ENCODE measurements at regions not wholly inside any gene's neighbourhood (a gene's known extent, or its start where the extent isn't known, plus 50 kb on each side); places are given as distances from the start of the nearest gene placed in this dataset.

DNA sequence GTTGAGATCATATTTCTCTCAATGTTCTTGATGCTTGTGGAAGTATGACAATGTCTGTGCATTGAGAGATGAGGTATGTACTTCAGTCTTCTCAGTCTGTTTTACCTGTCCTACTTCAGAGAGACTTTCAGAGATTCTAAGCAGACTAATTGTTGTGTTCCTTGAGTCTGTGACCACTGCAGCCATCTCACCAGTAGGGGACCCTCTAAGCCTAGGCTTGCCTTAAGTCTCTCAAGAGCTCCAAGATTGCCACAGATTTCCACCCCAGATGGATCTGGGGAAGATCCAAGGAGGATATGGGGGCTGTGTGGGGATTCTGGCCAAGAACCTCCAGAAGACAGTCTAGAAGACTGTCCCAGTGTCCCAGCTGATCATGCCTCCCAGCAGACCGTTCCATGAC is 179.9 kb upstream of the PLET1 start:
- no peak for DNase-seq (ENCODE audit: insufficient read length, low spot score)
- FAIRE-seq = no peak

DNA sequence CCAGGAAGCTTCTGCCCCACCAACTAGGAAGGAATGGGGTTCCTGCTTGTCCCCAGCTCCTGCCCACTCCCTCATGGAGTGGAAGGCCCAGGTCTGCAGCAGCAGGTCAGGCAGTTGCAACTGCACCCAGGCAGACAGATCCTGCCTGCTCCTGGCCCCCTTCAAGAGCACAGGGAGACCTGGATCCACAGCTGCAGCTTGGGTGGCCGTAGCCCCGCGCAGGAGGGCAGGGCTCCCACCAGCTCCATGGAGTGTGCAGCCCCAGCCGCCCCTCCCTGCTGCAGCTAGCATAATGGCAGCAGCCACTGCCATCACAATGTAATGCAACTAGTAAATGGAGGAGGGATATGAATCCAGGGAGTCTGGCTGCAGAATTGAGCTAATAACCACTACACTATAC is 187.5 kb upstream of the PLET1 start:
- TF ChIP-seq POLR2A (IDR thresholded peaks at IDR 0.05; ENCODE audit: low read depth, low read length) = no peak
- TF ChIP-seq POU2F2 (IDR thresholded peaks at IDR 0.05; ENCODE audit: low read depth, low read length) = no peak
- TF ChIP-seq POLR2AphosphoS5 (IDR thresholded peaks at IDR 0.05; ENCODE audit: low read depth, low read length) = no peak
- TF ChIP-seq PAX5 (IDR thresholded peaks at IDR 0.05; ENCODE audit: insufficient read depth, low read length, severe bottlenecking) = no peak
- DNase-seq (ENCODE audit: insufficient read length, low spot score) = no peak
- FAIRE-seq = no peak

More for the DNA sequence above, 179.9 kb upstream of the PLET1 start:
- no peak for TF ChIP-seq POLR2AphosphoS5 (IDR thresholded peaks at IDR 0.05; ENCODE audit: low read depth, low read length)
- TF ChIP-seq POU2F2 (IDR thresholded peaks at IDR 0.05; ENCODE audit: low read depth, low read length) = no peak
- TF ChIP-seq TAF1 (IDR thresholded peaks at IDR 0.05; ENCODE audit: low read depth, low read length) = no peak
- no peak for TF ChIP-seq POLR2A (IDR thresholded peaks at IDR 0.05; ENCODE audit: low read depth, low read length)
- no peak for TF ChIP-seq SPI1 (IDR thresholded peaks at IDR 0.05; ENCODE audit: low read depth, low read length)
- no peak for TF ChIP-seq PAX5 (IDR thresholded peaks at IDR 0.05; ENCODE audit: insufficient read depth, low read length, severe bottlenecking)

DNA sequence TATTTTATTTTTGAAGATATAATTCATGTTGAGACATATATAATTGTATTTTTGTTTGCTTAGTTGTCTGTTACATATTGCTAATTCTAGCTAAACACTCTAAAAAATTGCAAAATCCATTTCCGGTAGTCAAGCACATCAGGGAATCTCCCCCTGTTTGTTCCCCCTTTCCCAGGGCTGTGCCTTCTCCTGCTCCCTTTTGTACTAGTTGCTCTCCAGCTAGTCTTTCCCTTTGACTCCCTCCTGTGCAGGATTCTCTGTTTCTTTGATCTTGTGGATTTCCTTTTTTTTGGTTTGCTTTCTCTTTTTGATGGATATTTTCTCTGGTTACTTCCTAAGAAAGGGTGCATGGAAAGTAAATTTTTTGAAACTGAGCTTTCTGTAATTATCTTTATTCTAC is 188.1 kb upstream of the PLET1 start:
- no peak for DNase-seq (ENCODE audit: insufficient read length, low spot score)
- TF ChIP-seq TAF1 (IDR thresholded peaks at IDR 0.05; ENCODE audit: low read depth, low read length) = no peak
- TF ChIP-seq POLR2A (IDR thresholded peaks at IDR 0.05; ENCODE audit: low read depth, low read length) = no peak
- FAIRE-seq = no peak

DNA sequence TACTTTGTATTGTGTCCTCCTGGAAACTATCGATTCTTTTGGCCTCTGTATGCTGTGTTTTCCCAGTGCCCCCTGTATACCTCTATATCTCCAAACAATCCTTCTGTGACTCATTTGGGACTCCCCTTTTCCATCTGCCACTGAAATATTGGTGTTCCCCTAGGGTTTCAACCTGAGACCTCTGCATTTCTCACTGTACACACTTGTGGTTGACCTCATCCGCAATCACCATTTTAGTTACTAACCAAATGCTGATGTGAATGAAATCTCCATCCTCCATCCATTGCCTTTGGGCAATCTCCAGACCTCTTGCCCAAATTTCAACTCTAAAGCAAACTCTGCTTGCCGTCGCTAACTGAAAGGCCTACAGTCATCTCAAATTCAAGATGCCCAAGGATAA is 190.6 kb upstream of the PLET1 start:
- no peak for TF ChIP-seq POLR2A (IDR thresholded peaks at IDR 0.05; ENCODE audit: low read depth, low read length)
- no peak for TF ChIP-seq PAX5 (IDR thresholded peaks at IDR 0.05; ENCODE audit: insufficient read depth, low read length, severe bottlenecking)
- no peak for TF ChIP-seq POU2F2 (IDR thresholded peaks at IDR 0.05; ENCODE audit: low read depth, low read length)
- no peak for TF ChIP-seq SPI1 (IDR thresholded peaks at IDR 0.05; ENCODE audit: low read depth, low read length)
- no peak for TF ChIP-seq POLR2AphosphoS5 (IDR thresholded peaks at IDR 0.05; ENCODE audit: low read depth, low read length)
- no peak for TF ChIP-seq TAF1 (IDR thresholded peaks at IDR 0.05; ENCODE audit: low read depth, low read length)
- DNase-seq (ENCODE audit: insufficient read length, low spot score) (no peak), FAIRE-seq (no peak)

DNA sequence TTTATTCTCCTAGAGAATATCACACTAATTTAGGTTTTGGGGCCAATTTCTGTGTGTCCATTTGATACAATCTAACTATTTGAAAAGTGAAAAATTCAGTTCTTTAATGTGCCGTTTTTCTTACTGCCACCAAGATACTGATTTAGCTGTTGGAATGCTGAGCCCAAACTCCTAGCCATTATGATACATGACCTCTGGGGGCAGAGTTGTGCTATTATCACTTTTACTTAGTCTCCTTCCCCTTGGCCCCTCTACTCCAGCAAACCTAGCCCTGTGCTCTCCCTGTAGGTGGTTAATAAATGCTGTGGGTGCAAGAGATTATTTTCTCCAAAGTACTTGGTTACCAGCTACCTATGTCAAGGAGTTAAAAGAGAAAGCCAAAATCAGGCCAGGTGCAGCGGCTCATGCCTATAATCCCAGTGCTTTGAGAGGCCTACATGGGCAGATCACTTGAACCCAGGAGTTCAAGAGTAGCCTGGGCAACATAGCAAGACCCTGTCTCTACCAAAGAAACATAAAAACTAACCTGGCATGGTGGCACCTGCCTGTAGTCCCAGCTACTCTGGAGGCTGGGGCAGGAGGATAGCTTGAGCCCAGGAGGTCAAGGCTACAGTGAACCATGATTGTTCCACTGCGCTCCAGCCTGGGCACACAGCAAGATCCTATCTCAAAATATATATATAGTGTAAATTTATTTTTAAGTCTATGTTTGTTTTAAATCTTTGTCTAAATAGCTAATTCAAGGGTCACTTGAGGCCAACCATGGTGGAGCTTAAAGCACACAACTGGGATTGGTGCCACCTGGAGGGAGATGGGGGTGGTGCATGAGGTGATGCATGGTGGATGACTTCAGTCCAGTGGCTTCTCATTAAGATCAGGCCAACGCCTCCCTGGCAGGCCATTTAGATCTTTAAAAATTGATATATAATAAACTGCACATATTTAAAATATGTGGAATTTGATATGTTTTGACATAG is 193.2 kb upstream of the PLET1 start:
- TF ChIP-seq POU2F2 (IDR thresholded peaks at IDR 0.05; ENCODE audit: low read depth, low read length) (no peak), PAX5 (IDR thresholded peaks at IDR 0.05; ENCODE audit: insufficient read depth, low read length, severe bottlenecking) (no peak)
- FAIRE-seq = no peak

DNA sequence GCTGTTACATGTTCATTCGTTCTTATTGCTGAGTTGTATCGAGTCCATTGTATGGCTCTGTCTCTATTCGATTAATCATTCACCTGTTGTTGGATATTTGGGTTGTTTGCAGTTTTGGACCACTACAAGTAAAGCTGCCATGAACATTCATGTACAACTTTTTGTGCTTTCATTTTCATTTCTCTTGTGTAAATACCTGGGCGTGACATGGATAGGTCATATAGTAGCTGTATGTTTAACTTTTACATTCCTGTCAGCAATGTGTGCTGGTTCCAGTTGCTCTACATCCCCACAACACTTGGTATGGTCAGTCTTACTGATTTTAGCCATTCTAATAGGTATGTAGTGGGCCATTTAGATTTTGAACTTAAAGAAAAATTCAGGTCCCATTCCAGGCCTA is 194.2 kb upstream of the PLET1 start:
- TF ChIP-seq POLR2A (IDR thresholded peaks at IDR 0.05; ENCODE audit: low read depth, low read length) (no peak), POLR2AphosphoS5 (IDR thresholded peaks at IDR 0.05; ENCODE audit: low read depth, low read length) (no peak), TAF1 (IDR thresholded peaks at IDR 0.05; ENCODE audit: low read depth, low read length) (no peak), POU2F2 (IDR thresholded peaks at IDR 0.05; ENCODE audit: low read depth, low read length) (no peak), PAX5 (IDR thresholded peaks at IDR 0.05; ENCODE audit: insufficient read depth, low read length, severe bottlenecking) (no peak)
- DNase-seq (ENCODE audit: insufficient read length, low spot score) (no peak), FAIRE-seq (no peak)

More for the DNA sequence above, 193.2 kb upstream of the PLET1 start:
- peak; percentile 15 for DNase-seq (ENCODE audit: insufficient read length, low spot score)

DNA sequence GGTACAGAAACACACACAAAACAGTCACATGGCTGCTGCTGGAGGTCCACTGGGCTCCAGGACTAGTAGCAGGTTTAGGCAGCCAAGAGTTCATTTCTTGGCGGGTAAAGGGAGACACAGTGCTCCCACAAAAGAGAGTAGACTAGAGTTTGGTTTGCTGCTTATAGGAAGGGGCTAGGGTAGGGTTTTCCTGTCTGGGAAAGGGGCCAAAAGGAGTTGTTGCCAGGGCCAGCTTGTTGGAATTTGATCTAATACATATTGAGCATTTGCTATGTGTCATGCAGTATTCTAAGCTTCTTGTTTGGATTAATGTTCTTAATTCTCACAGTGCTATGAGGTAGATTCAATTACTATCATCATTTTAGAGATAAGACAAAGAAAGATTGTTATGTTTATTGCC is 195.1 kb upstream of the PLET1 start:
- TF ChIP-seq PAX5 (IDR thresholded peaks at IDR 0.05; ENCODE audit: insufficient read depth, low read length, severe bottlenecking) (no peak), TAF1 (IDR thresholded peaks at IDR 0.05; ENCODE audit: low read depth, low read length) (no peak), POU2F2 (IDR thresholded peaks at IDR 0.05; ENCODE audit: low read depth, low read length) (no peak), SPI1 (IDR thresholded peaks at IDR 0.05; ENCODE audit: low read depth, low read length) (no peak), POLR2AphosphoS5 (IDR thresholded peaks at IDR 0.05; ENCODE audit: low read depth, low read length) (no peak), POLR2A (IDR thresholded peaks at IDR 0.05; ENCODE audit: low read depth, low read length) (no peak)
- DNase-seq (ENCODE audit: insufficient read length, low spot score) = no peak
- no peak for FAIRE-seq

DNA sequence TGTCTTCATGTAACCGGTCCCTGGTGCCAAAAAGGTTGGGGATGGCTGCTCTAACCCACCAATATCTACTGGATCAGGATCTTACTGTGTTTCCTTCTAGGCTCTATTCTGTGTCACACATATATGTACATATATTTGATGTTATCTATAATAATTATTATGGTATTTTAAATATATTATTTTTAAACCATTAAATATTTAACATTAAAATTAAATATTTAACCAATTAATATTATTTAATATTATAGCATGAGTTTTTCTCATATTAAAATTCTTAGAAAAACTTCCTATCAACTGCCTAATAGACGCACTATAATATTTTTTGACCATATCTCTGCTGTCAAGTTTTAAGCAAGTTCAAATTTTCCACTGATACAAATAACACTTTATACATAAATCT is 196.9 kb upstream of the PLET1 start:
- TF ChIP-seq TAF1 (IDR thresholded peaks at IDR 0.05; ENCODE audit: low read depth, low read length) (no peak), SPI1 (IDR thresholded peaks at IDR 0.05; ENCODE audit: low read depth, low read length) (no peak), POU2F2 (IDR thresholded peaks at IDR 0.05; ENCODE audit: low read depth, low read length) (no peak), PAX5 (IDR thresholded peaks at IDR 0.05; ENCODE audit: insufficient read depth, low read length, severe bottlenecking) (no peak), POLR2A (IDR thresholded peaks at IDR 0.05; ENCODE audit: low read depth, low read length) (no peak), POLR2AphosphoS5 (IDR thresholded peaks at IDR 0.05; ENCODE audit: low read depth, low read length) (no peak)
- DNase-seq (ENCODE audit: insufficient read length, low spot score) (no peak), FAIRE-seq (no peak)

DNA sequence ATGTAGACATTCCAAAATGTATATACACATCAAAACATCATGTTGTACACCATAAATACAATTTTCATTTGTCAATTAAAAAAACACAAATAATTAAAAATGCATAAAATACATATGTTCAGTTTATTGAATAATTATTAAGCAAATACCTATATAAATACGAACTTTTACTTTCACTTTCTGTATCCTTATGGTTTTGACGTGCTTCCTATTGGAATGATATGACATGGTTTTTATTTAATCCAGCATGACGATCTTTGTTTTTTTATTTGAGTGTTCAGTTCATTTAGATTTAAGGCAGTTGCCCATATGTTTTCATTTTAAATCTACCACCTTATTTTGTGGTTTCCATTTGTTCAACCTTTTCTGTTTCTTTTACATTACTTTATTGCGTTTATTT is 198.3 kb upstream of the PLET1 start:
- no peak for FAIRE-seq
- TF ChIP-seq PAX5 (IDR thresholded peaks at IDR 0.05; ENCODE audit: insufficient read depth, low read length, severe bottlenecking) (no peak), POLR2AphosphoS5 (IDR thresholded peaks at IDR 0.05; ENCODE audit: low read depth, low read length) (no peak), TAF1 (IDR thresholded peaks at IDR 0.05; ENCODE audit: low read depth, low read length) (no peak), POU2F2 (IDR thresholded peaks at IDR 0.05; ENCODE audit: low read depth, low read length) (no peak), SPI1 (IDR thresholded peaks at IDR 0.05; ENCODE audit: low read depth, low read length) (no peak), POLR2A (IDR thresholded peaks at IDR 0.05; ENCODE audit: low read depth, low read length) (no peak)
- no peak for DNase-seq (ENCODE audit: insufficient read length, low spot score)

DNA sequence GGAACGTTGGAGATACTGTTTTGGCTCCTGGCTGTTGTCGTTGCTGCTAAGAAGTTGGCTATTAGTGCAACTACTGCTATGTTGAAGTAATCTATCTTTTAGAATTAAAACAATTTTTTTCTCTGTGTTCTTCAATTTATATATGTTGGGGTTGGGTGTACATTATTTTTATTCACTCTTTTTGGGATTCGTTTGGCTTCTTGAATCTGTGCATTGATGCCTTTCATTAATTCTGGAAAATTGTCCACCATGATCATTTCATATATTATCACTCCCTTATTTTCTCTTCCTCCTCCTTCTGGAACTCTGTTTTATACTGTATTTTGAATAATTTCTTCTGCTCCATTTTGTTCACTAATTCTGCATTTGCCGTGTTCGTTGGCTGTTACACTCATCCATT is 199.5 kb upstream of the PLET1 start:
- FAIRE-seq (no peak), DNase-seq (ENCODE audit: insufficient read length, low spot score) (no peak)
- TF ChIP-seq POLR2AphosphoS5 (IDR thresholded peaks at IDR 0.05; ENCODE audit: low read depth, low read length) (no peak), POU2F2 (IDR thresholded peaks at IDR 0.05; ENCODE audit: low read depth, low read length) (no peak), TAF1 (IDR thresholded peaks at IDR 0.05; ENCODE audit: low read depth, low read length) (no peak), POLR2A (IDR thresholded peaks at IDR 0.05; ENCODE audit: low read depth, low read length) (no peak)

Measured in GM12891 (cell line).